Inferior parietal cortex (tissue), 1 donor: ENCODE measurements at regions not wholly inside any gene's neighbourhood (a gene's known extent, or its start where the extent isn't known, plus 50 kb on each side); places are given as distances from the start of the nearest gene placed in this dataset.
A peak's percentile ranks its signal among the peaks of the same experiment; 100 is the strongest.

ENCODE experiments used
- DNase-seq: peaks from one replicate; pipeline ENCODE4 v3.0.0-alpha.2; 2016; ENCODE audit errors: extremely low spot score

- peak; percentile 56 for DNase-seq
Measured at GRCh38 chr2:191738003-191738402, 60.1 kb downstream of the NABP1 start.

- DNase-seq = peak; percentile 23
Measured at GRCh38 chr2:191738667-191739066, 60.7 kb downstream of the NABP1 start.

- DNase-seq = no peak
Measured at GRCh38 chr2:191739194-191739593, 61.3 kb downstream of the NABP1 start.

- DNase-seq = no peak
Measured at GRCh38 chr2:191740016-191740419, 62.1 kb downstream of the NABP1 start.

GRCh38 chr2:191740759-191741158 lies 62.8 kb downstream of the NABP1 start:
- DNase-seq = no peak

GRCh38 chr2:191746346-191747169 lies 68.6 kb downstream of the NABP1 start:
- DNase-seq = no peak

GRCh38 chr2:191747170-191747530 lies 69.2 kb downstream of the NABP1 start:
- DNase-seq = no peak

- no peak for DNase-seq
Measured at GRCh38 chr2:191748059-191748461, 70.1 kb downstream of the NABP1 start.

GRCh38 chr2:191748528-191749180 lies 70.7 kb downstream of the NABP1 start:
- DNase-seq = no peak

- DNase-seq = no peak
Measured at GRCh38 chr2:191749181-191749540, 71.2 kb downstream of the NABP1 start.

GRCh38 chr2:191754103-191754502 lies 76.2 kb downstream of the NABP1 start:
- DNase-seq = no peak

- no peak for DNase-seq
Measured at GRCh38 chr2:191756761-191757160, 78.8 kb downstream of the NABP1 start.

- DNase-seq = no peak
Measured at GRCh38 chr2:191757208-191757607, 79.3 kb downstream of the NABP1 start.

- no peak for DNase-seq
Measured at GRCh38 chr2:191758518-191759507, 80.9 kb downstream of the NABP1 start.

- no peak for DNase-seq
Measured at GRCh38 chr2:191759680-191760079, 81.7 kb downstream of the NABP1 start.

GRCh38 chr2:191760655-191761262 lies 82.8 kb downstream of the NABP1 start:
- DNase-seq = no peak

GRCh38 chr2:191773136-191773535 lies 73.8 kb downstream of the CAVIN2 start:
- no peak for DNase-seq

- no peak for DNase-seq
Measured at GRCh38 chr2:191777351-191777750, 69.5 kb downstream of the CAVIN2 start.

- DNase-seq = no peak
Measured at GRCh38 chr2:191778041-191778440, 68.8 kb downstream of the CAVIN2 start.

GRCh38 chr2:191782351-191782750 lies 64.5 kb downstream of the CAVIN2 start:
- DNase-seq = no peak

- DNase-seq = no peak
Measured at GRCh38 chr2:191783416-191783815, 63.5 kb downstream of the CAVIN2 start.
